Activated T-cell treated with anti-CD3 and anti-CD28 coated beads, Interleukin-2, amount 50 U/mL, for 72 hours (primary cell): ENCODE measurements at regions not wholly inside any gene's neighbourhood (a gene's known extent, or its start where the extent isn't known, plus 50 kb on each side); places are given as distances from the start of the nearest gene placed in this dataset.
A peak's percentile ranks its signal among the peaks of the same experiment; 100 is the strongest.
"Not testable (repeated sequence)": the region's sequence is repeated elsewhere in the genome, so short reads cannot be mapped to it uniquely, and the experiment has no call there.

Experiments
- ATAC-seq, 2 donors: fragments of 150-1000 bp; cut with Tn5 transposase; replicated peaks in 1 of 2; 2 replicates each; pipeline ENCODE4 v1.10.0; 2021; ENCODE audit warnings: moderate library complexity in 2 of 2, mild to moderate bottlenecking in 1 of 2
- DNase-seq, 2 donors: peaks; one replicate each; pipeline ENCODE4 v3.0.0; 2021 to 2022; ENCODE audit warnings: mixed read lengths in 1 of 2
- H3K27ac Mint-ChIP-seq: one replicate; pipeline ENCODE4 v1.8.0; 2022; ENCODE audit warnings: mild to moderate bottlenecking, moderate library complexity, mixed read lengths
- H3K27me3 Mint-ChIP-seq: one replicate; pipeline ENCODE4 v1.8.0; 2022; ENCODE audit warnings: low read depth, mixed read lengths
- H3K36me3 Mint-ChIP-seq, 2 donors: one replicate each; pipeline ENCODE4 v1.8.0; 2022; ENCODE audit warnings: mixed read lengths in 2 of 2, mild to moderate bottlenecking in 1 of 2; ENCODE audit not compliant: insufficient read depth in 2 of 2
- H3K4me1 Mint-ChIP-seq: one replicate; pipeline ENCODE4 v1.8.0; 2022; ENCODE audit warnings: low read depth, mixed read lengths
- H3K4me3 Mint-ChIP-seq, 2 donors: one replicate each; pipeline ENCODE4 v1.8.0; 2022; ENCODE audit warnings: mild to moderate bottlenecking in 2 of 2, mixed read lengths in 2 of 2, moderate library complexity in 2 of 2
- H3K9me3 Mint-ChIP-seq, 2 donors: one replicate each; pipeline ENCODE4 v1.8.0; 2022; ENCODE audit warnings: mixed read lengths in 2 of 2

- not testable (repeated sequence) for H3K36me3 Mint-ChIP-seq, DNase-seq, H3K27me3 Mint-ChIP-seq, H3K9me3 Mint-ChIP-seq
- H3K4me3 Mint-ChIP-seq = peak overlapping the region; percentile 62 to 70
- H3K27ac Mint-ChIP-seq = peak overlapping the region; percentile 47
- H3K4me1 Mint-ChIP-seq = peaks cover 15% of the 10 kb centered on the region
- ATAC-seq = peak; percentile 86 to 87
Measured at GRCh38 chr2:87290566-87291307, 269.1 kb upstream of the PLGLB1 start.

- not testable (repeated sequence) for H3K9me3 Mint-ChIP-seq, ATAC-seq, H3K27me3 Mint-ChIP-seq, DNase-seq, H3K36me3 Mint-ChIP-seq
- H3K4me1 Mint-ChIP-seq = peaks cover 15% of the 10 kb centered on the region
- peak overlapping the region; percentile 44 for H3K27ac Mint-ChIP-seq
- H3K4me3 Mint-ChIP-seq = peak overlapping the region in 1 of 2 donors; percentile 70
Measured at GRCh38 chr2:87291400-87292200, 270.0 kb upstream of the PLGLB1 start.

- not testable (repeated sequence) for H3K36me3 Mint-ChIP-seq, H3K27me3 Mint-ChIP-seq, H3K27ac Mint-ChIP-seq, H3K4me3 Mint-ChIP-seq, H3K9me3 Mint-ChIP-seq
- peaks cover 15% of the 10 kb centered on the region for H3K4me1 Mint-ChIP-seq
- ATAC-seq (peak; percentile 77 to 81), DNase-seq (peak in 1 of 2 donors; percentile 21)
Measured at GRCh38 chr2:87293931-87294594, 272.4 kb upstream of the PLGLB1 start.

GRCh38 chr2:87295135-87295534, 273.5 kb upstream of the PLGLB1 start:
- DNase-seq, ATAC-seq, H3K27me3 Mint-ChIP-seq, H3K4me3 Mint-ChIP-seq, H3K27ac Mint-ChIP-seq, H3K36me3 Mint-ChIP-seq, H3K9me3 Mint-ChIP-seq: not testable (repeated sequence)
- peaks cover 15% of the 10 kb centered on the region for H3K4me1 Mint-ChIP-seq

GRCh38 chr2:87301349-87301748, 279.7 kb upstream of the PLGLB1 start:
- not testable (repeated sequence) for H3K36me3 Mint-ChIP-seq, H3K9me3 Mint-ChIP-seq, H3K4me1 Mint-ChIP-seq, ATAC-seq, H3K27me3 Mint-ChIP-seq, H3K4me3 Mint-ChIP-seq, H3K27ac Mint-ChIP-seq, DNase-seq

- H3K4me3 Mint-ChIP-seq, ATAC-seq, H3K4me1 Mint-ChIP-seq, H3K9me3 Mint-ChIP-seq, H3K27me3 Mint-ChIP-seq, H3K36me3 Mint-ChIP-seq, DNase-seq, H3K27ac Mint-ChIP-seq: not testable (repeated sequence)
Measured at GRCh38 chr2:87301871-87302270, 280.2 kb upstream of the PLGLB1 start.

GRCh38 chr2:87308621-87309020, 287.0 kb upstream of the PLGLB1 start:
- H3K4me1 Mint-ChIP-seq = peaks cover 15% of the 10 kb centered on the region
- ATAC-seq = not testable (repeated sequence)

GRCh38 chr2:87309785-87310184, 288.1 kb upstream of the PLGLB1 start:
- not testable (repeated sequence) for DNase-seq, H3K27me3 Mint-ChIP-seq, H3K9me3 Mint-ChIP-seq, H3K27ac Mint-ChIP-seq, H3K4me3 Mint-ChIP-seq, ATAC-seq, H3K36me3 Mint-ChIP-seq
- H3K4me1 Mint-ChIP-seq = peaks cover 20% of the 10 kb centered on the region

More at GRCh38 chr2:87308621-87309020, 287.0 kb upstream of the PLGLB1 start:
- H3K27ac Mint-ChIP-seq, H3K9me3 Mint-ChIP-seq, H3K4me3 Mint-ChIP-seq, H3K27me3 Mint-ChIP-seq, DNase-seq, H3K36me3 Mint-ChIP-seq: not testable (repeated sequence)

- not testable (repeated sequence) for H3K36me3 Mint-ChIP-seq, H3K9me3 Mint-ChIP-seq, DNase-seq, H3K27ac Mint-ChIP-seq, H3K27me3 Mint-ChIP-seq
- Mint-ChIP-seq H3K4me1 (peaks cover 20% of the 10 kb centered on the region), H3K4me3 (peak overlapping the region; percentile 22 to 40)
- ATAC-seq = peak; percentile 31 to 50
Measured at GRCh38 chr2:87311896-87312441, 290.3 kb upstream of the PLGLB1 start.

- H3K9me3 Mint-ChIP-seq, DNase-seq, H3K36me3 Mint-ChIP-seq, H3K27me3 Mint-ChIP-seq: not testable (repeated sequence)
- peak; percentile 20 to 49 for ATAC-seq
- peak overlapping the region; percentile 54 for H3K27ac Mint-ChIP-seq
- peaks cover 20% of the 10 kb centered on the region for H3K4me1 Mint-ChIP-seq
- peak overlapping the region in 1 of 2 donors; percentile 52 for H3K4me3 Mint-ChIP-seq
Measured at GRCh38 chr2:87314622-87315021, 293.0 kb upstream of the PLGLB1 start.

GRCh38 chr2:87315183-87315902, 293.7 kb upstream of the PLGLB1 start:
- H3K27ac Mint-ChIP-seq, H3K9me3 Mint-ChIP-seq, H3K36me3 Mint-ChIP-seq, H3K4me3 Mint-ChIP-seq, H3K27me3 Mint-ChIP-seq: not testable (repeated sequence)
- ATAC-seq = peak; percentile 84 to 90
- peak; percentile 14 to 32 for DNase-seq
- H3K4me1 Mint-ChIP-seq = peaks cover 15% of the 10 kb centered on the region

GRCh38 chr2:87317193-87317592, 295.5 kb upstream of the PLGLB1 start:
- not testable (repeated sequence) for H3K27ac Mint-ChIP-seq, DNase-seq, H3K36me3 Mint-ChIP-seq, H3K27me3 Mint-ChIP-seq, H3K4me3 Mint-ChIP-seq, H3K9me3 Mint-ChIP-seq, ATAC-seq
- peaks cover 10% of the 10 kb centered on the region for H3K4me1 Mint-ChIP-seq
